ENCODE measurements at regions not wholly inside any gene's neighbourhood (a gene's known extent, or its start where the extent isn't known, plus 50 kb on each side); places are given as distances from the start of the nearest gene placed in this dataset.

- no peak for TF ChIP-seq CTCF (IDR thresholded peaks at IDR 0.05 in 2 of 3, conservative IDR thresholded peaks at IDR 0.05 in 1 of 3; ENCODE audit: borderline replicate concordance in 1 of 3, insufficient read depth in 1 of 3, low read depth in 2 of 3, low read length in 2 of 3)
- no peak for TF ChIP-seq CEBPB (IDR thresholded peaks at IDR 0.05; ENCODE audit: low read depth)
- no peak for TF ChIP-seq RAD21 (IDR thresholded peaks at IDR 0.05; ENCODE audit: low read depth)
Measured at GRCh38 chr6:15872241-15873103, 209.6 kb upstream of the DTNBP1 start.
